Suprapubic skin (tissue), 4 donors: ENCODE measurements at regions not wholly inside any gene's neighbourhood (a gene's known extent, or its start where the extent isn't known, plus 50 kb on each side); places are given as distances from the start of the nearest gene placed in this dataset.

Experiments
- DNase-seq, 2 donors: peaks; one replicate each; pipeline ENCODE4 v3.0.0-alpha.2; 2019; ENCODE audit warnings: low spot score in 2 of 2
- H3K27ac ChIP-seq: fragments of 200-600 bp; sonication (generic); one replicate; pipeline ENCODE4 v1.5.1; 2019
- H3K27me3 ChIP-seq: fragments of 200-600 bp; sonication (generic); one replicate; pipeline ENCODE4 v1.5.1; 2019
- H3K36me3 ChIP-seq: fragments of 200-600 bp; sonication (generic); one replicate; pipeline ENCODE4 v1.5.1; 2019
- H3K4me1 ChIP-seq: fragments of 200-600 bp; sonication (generic); one replicate; pipeline ENCODE4 v1.5.1; 2019
- H3K4me3 ChIP-seq: fragments of 200-600 bp; sonication (generic); one replicate; pipeline ENCODE4 v1.5.1; 2019; ENCODE audit warnings: mild to moderate bottlenecking
- H3K9me3 ChIP-seq: fragments of 200-600 bp; sonication (generic); one replicate; pipeline ENCODE4 v1.5.1; 2019
- CTCF ChIP-seq, 2 donors: fragments of 200-600 bp in 1 of 2; fragments of 450-650 bp in 1 of 2; sonication (generic) in 1 of 2; IDR thresholded peaks; one replicate each; pipeline ENCODE4 v1.5.1; 2016 to 2019; ENCODE audit warnings: antibody characterized with exemption in 2 of 2, mild to moderate bottlenecking in 1 of 2, moderate library complexity in 1 of 2
- EP300 ChIP-seq: sonication (generic); formaldehyde crosslinking; IDR thresholded peaks from one replicate; pipeline ENCODE4 v1.6.1; 2017; ENCODE audit warnings: antibody characterized with exemption
- POLR2A ChIP-seq, 2 donors: fragments of 450-650 bp; IDR thresholded peaks; one replicate each; pipeline ENCODE4 v1.6.1; 2017; ENCODE audit warnings: antibody characterized with exemption in 2 of 2, mild to moderate bottlenecking in 2 of 2, moderate library complexity in 2 of 2
- POLR2AphosphoS5 ChIP-seq, 3 donors: sonication (generic); formaldehyde crosslinking; IDR thresholded peaks; one replicate each; pipeline ENCODE4 v1.6.1; 2017; ENCODE audit warnings: antibody characterized with exemption in 3 of 3
- WGBS: methylation state at CpG from one replicate; pipeline ENCODE4 v1.1.5; 2018; 5-methylcytosine and 5-hydroxymethylcytosine counted together

- H3K27me3 ChIP-seq, result no peaks in the 10 kb centered on the region
- TF ChIP-seq EP300 (no peak), POLR2AphosphoS5 (IDR thresholded peaks at IDR 0.05) (no peak), CTCF (IDR thresholded peaks at IDR 0.05) (no peak), POLR2A (IDR thresholded peaks at IDR 0.05) (no peak)
These were observed 390.2 kb downstream of the THBS2 start for GRCh38 chr6:168863467-168863866.

GRCh38 chr6:168862346-168862980 is 391.2 kb downstream of the THBS2 start:
- Histone ChIP-seq H3K4me3 (no peak overlapping the region), H3K9me3 (no peaks in the 10 kb centered on the region), H3K4me1 (no peaks in the 10 kb centered on the region), H3K27me3 (no peaks in the 10 kb centered on the region), H3K36me3 (no peaks in the 10 kb centered on the region), H3K27ac (no peak overlapping the region)
- TF ChIP-seq POLR2AphosphoS5 (IDR thresholded peaks at IDR 0.05), result no peak
- no peak for TF ChIP-seq EP300
- TF ChIP-seq CTCF (IDR thresholded peaks at IDR 0.05), result no peak
- no peak for TF ChIP-seq POLR2A (IDR thresholded peaks at IDR 0.05)
- WGBS, result 93% methylated on average over 10 of the region's 10 CpGs
- no peak for DNase-seq

More at GRCh38 chr6:168863467-168863866, 390.2 kb downstream of the THBS2 start:
- H3K4me1 ChIP-seq, result no peaks in the 10 kb centered on the region
- DNase-seq, result no peak
- 91% methylated on average over 4 of the region's 4 CpGs for WGBS
- H3K9me3 ChIP-seq, result no peaks in the 10 kb centered on the region
- H3K4me3 ChIP-seq, result no peak overlapping the region
- no peaks in the 10 kb centered on the region for H3K36me3 ChIP-seq
- no peak overlapping the region for H3K27ac ChIP-seq

- 94% methylated on average over 19 of the region's 26 CpGs for WGBS
These were observed 392.7 kb downstream of the THBS2 start for GRCh38 chr6:168860987-168861386.

GRCh38 chr6:168860341-168860740 is 393.3 kb downstream of the THBS2 start:
- no peak for DNase-seq
- Histone ChIP-seq H3K36me3 (no peaks in the 10 kb centered on the region), H3K4me1 (no peaks in the 10 kb centered on the region), H3K27me3 (no peaks in the 10 kb centered on the region), H3K4me3 (no peak overlapping the region), H3K9me3 (no peaks in the 10 kb centered on the region), H3K27ac (no peak overlapping the region)
- 94% methylated on average over 16 of the region's 16 CpGs for WGBS
- TF ChIP-seq POLR2AphosphoS5 (IDR thresholded peaks at IDR 0.05), result no peak
- TF ChIP-seq POLR2A (IDR thresholded peaks at IDR 0.05), result no peak
- no peak for TF ChIP-seq CTCF (IDR thresholded peaks at IDR 0.05)
- TF ChIP-seq EP300, result no peak

More at GRCh38 chr6:168860987-168861386, 392.7 kb downstream of the THBS2 start:
- no peak for DNase-seq
- Histone ChIP-seq H3K4me3 (no peak overlapping the region), H3K27ac (no peak overlapping the region), H3K4me1 (no peaks in the 10 kb centered on the region), H3K9me3 (no peaks in the 10 kb centered on the region), H3K27me3 (no peaks in the 10 kb centered on the region), H3K36me3 (no peaks in the 10 kb centered on the region)
- TF ChIP-seq POLR2AphosphoS5 (IDR thresholded peaks at IDR 0.05) (no peak), EP300 (no peak), POLR2A (IDR thresholded peaks at IDR 0.05) (no peak), CTCF (IDR thresholded peaks at IDR 0.05) (no peak)

GRCh38 chr6:168858926-168859325 is 394.7 kb downstream of the THBS2 start:
- Histone ChIP-seq H3K27ac (no peak overlapping the region), H3K4me1 (no peaks in the 10 kb centered on the region), H3K9me3 (no peaks in the 10 kb centered on the region), H3K36me3 (no peaks in the 10 kb centered on the region), H3K27me3 (no peaks in the 10 kb centered on the region), H3K4me3 (no peak overlapping the region)
- no peak for DNase-seq
- TF ChIP-seq POLR2A (IDR thresholded peaks at IDR 0.05), result no peak
- no peak for TF ChIP-seq EP300
- no peak for TF ChIP-seq POLR2AphosphoS5 (IDR thresholded peaks at IDR 0.05)
- no peak for TF ChIP-seq CTCF (IDR thresholded peaks at IDR 0.05)
- 14% methylated on average over 3 of the region's 3 CpGs for WGBS
